K562 (cell line): ENCODE measurements at regions not wholly inside any gene's neighbourhood (a gene's known extent, or its start where the extent isn't known, plus 50 kb on each side); places are given as distances from the start of the nearest gene placed in this dataset.

Source experiments
- ATAC-seq: fragments of 200-7000 bp; cut with Tn5 transposase; 3 replicates; pipeline ENCODE4 v1.9.1; 2020; ENCODE audit warnings: moderate library complexity
- BruUV-seq: library from RNA; stranded (reverse); fragments of 400-500 nt; replicated peaks from 2 replicates; lab custom pipeline; 2021; lab: Mats Ljungman, UMichigan
- CTCF ChIA-PET: fragments of 300-600 bp; formaldehyde crosslinking; extraction: SDS; loops from one replicate; lab custom pipeline; 2021; ENCODE audit warnings: low intra/inter-chr PET ratio; lab: Yijun Ruan, JAX
- POLR2A ChIA-PET: fragments of 300-600, 350-650 bp; sonication (Branson Sonifier 250); formaldehyde crosslinking; extraction: SDS; loops from one replicate; lab custom pipeline; 2021; ENCODE audit warnings: antibody characterized with exemption, inconsistent platforms; lab: Yijun Ruan, JAX
- DNase-seq, 4 experiments: peaks; one replicate each; pipeline versions ENCODE4 v3.0.0 to v3.0.0-alpha.2; 2011 to 2018; ENCODE audit warnings: low spot score in 3 of 4, mixed read lengths in 3 of 4; ENCODE audit errors: extremely low read depth in 1 of 4
- FAIRE-seq: peaks from 2 replicates; lab custom pipeline; 2011; peaks lifted over from hg19 to GRCh38; lab: Jason Lieb, UNC
- H2AFZ ChIP-seq: 2 replicates; pipeline ENCODE4 v1.6.0; 2011; ENCODE audit warnings: low read depth, low read length, control low read depth, inconsistent platforms
- H3K27ac ChIP-seq: fragments of 200-600 bp; 3 replicates; pipeline ENCODE4 v1.8.0; 2011; ENCODE audit warnings: low read depth, mild to moderate bottlenecking, control low read depth, inconsistent platforms, low read length, moderate library complexity, mixed read lengths; ENCODE audit errors: extremely low read depth
- H3K27me3 ChIP-seq, 2 experiments: fragments of 300-600 bp in 1 of 2; 2 replicates in 1 of 2; 3 replicates in 1 of 2; pipeline versions ENCODE4 v1.6.0 to v1.8.0; 2011; ENCODE audit warnings: inconsistent platforms in 2 of 2, low read length in 2 of 2, mild to moderate bottlenecking in 1 of 2, mixed read lengths in 1 of 2, moderate library complexity in 1 of 2; ENCODE audit not compliant: control insufficient read depth in 2 of 2, insufficient read depth in 2 of 2
- H3K36me3 ChIP-seq: fragments of 300-600 bp; 3 replicates; pipeline ENCODE4 v1.8.0; 2011; ENCODE audit warnings: mild to moderate bottlenecking, low read length, inconsistent platforms; ENCODE audit not compliant: control insufficient read depth, insufficient read depth
- H3K4me1 ChIP-seq, 2 experiments: fragments of 200-600 bp in 1 of 2; replicated peaks in 1 of 2; 2 replicates in 1 of 2; 3 replicates in 1 of 2; pipeline versions ENCODE4 v1.5.1 to v1.8.0; 2011; ENCODE audit warnings: inconsistent platforms in 2 of 2, low read length in 2 of 2, mild to moderate bottlenecking in 1 of 2, mixed read lengths in 1 of 2, moderate library complexity in 1 of 2; ENCODE audit not compliant: control insufficient read depth in 2 of 2, insufficient read depth in 2 of 2
- H3K4me2 ChIP-seq: 2 replicates; pipeline ENCODE4 v1.6.1; 2011; ENCODE audit warnings: low read length, control low read depth, inconsistent platforms, mixed read lengths; ENCODE audit not compliant: insufficient read depth
- H3K4me3 ChIP-seq: fragments of 200-600 bp; sonication (generic), shearing (Covaris generic); 2 replicates; pipeline ENCODE4 v1.5.1; 2016; ENCODE audit warnings: control low read depth, inconsistent platforms
- H3K79me2 ChIP-seq: fragments of 200-600 bp; 3 replicates; pipeline ENCODE4 v1.8.0; 2011; ENCODE audit warnings: low read length, inconsistent platforms; ENCODE audit not compliant: control insufficient read depth, insufficient read depth
- H3K9ac ChIP-seq, 2 experiments: 2 replicates each; pipeline versions ENCODE4 v1.6.0 to v1.6.1; 2011; ENCODE audit warnings: low read depth in 2 of 2, low read length in 2 of 2, control low read depth in 1 of 2, inconsistent platforms in 1 of 2, mild to moderate bottlenecking in 1 of 2, mixed read lengths in 1 of 2; ENCODE audit not compliant: insufficient read depth in 1 of 2
- H3K9me1 ChIP-seq: one replicate; pipeline ENCODE4 v1.6.0; 2011; ENCODE audit warnings: inconsistent platforms, mild to moderate bottlenecking, low read length, moderate library complexity; ENCODE audit not compliant: control insufficient read depth, insufficient read depth
- H3K9me3 ChIP-seq: replicated peaks from 2 replicates; pipeline ENCODE4 v1.5.1; 2011; ENCODE audit warnings: low read depth, low read length, inconsistent platforms; ENCODE audit not compliant: control insufficient read depth, insufficient read depth
- H4K20me1 ChIP-seq: replicated peaks from 2 replicates; pipeline ENCODE4 v1.6.1; 2011; ENCODE audit warnings: low read length, inconsistent platforms, mixed read lengths; ENCODE audit not compliant: control insufficient read depth, insufficient read depth
- AFF4 ChIP-seq: sonication (generic); formaldehyde crosslinking; IDR thresholded peaks from 2 replicates; pipeline ENCODE4 v1.8.0; 2023; ENCODE audit warnings: mild to moderate bottlenecking, missing genetic modification reagents
- GTF2F1 ChIP-seq: IDR thresholded peaks from 2 replicates; pipeline ENCODE4 v1.6.1; 2011; ENCODE audit warnings: low read depth, low read length, improper control_type of control experiment
- HES1 ChIP-seq: fragments of 450-650 bp; IDR thresholded peaks from 2 replicates; pipeline ENCODE4 v1.6.1; 2016; ENCODE audit warnings: low read depth, mild to moderate bottlenecking, moderate library complexity
- HNRNPK ChIP-seq: fragments of 200-400 bp; formaldehyde crosslinking; IDR thresholded peaks from one replicate; pipeline ENCODE4 v1.6.1; 2018; ENCODE audit warnings: mild to moderate bottlenecking, low read depth, low read length; ENCODE audit not compliant: poor library complexity, severe bottlenecking
- IRF9 ChIP-seq: fragments of 450-650 bp; IDR thresholded peaks from 2 replicates; pipeline ENCODE4 v1.6.1; 2016; ENCODE audit warnings: missing biosample characterization, missing genetic modification characterization
- MBD2 ChIP-seq: sonication (generic); IDR thresholded peaks from 2 replicates; pipeline ENCODE4 v1.6.1; 2016; ENCODE audit warnings: low read depth, borderline replicate concordance
- MCM2 ChIP-seq: fragments of 450-650 bp; IDR thresholded peaks from 2 replicates; pipeline ENCODE4 v1.6.1; 2017; ENCODE audit warnings: low read depth, mild to moderate bottlenecking
- MED1 ChIP-seq: sonication (generic); formaldehyde crosslinking; IDR thresholded peaks from 2 replicates; pipeline ENCODE4 v1.8.1; 2023; ENCODE audit warnings: missing genetic modification reagents, borderline replicate concordance
- NEUROD1 ChIP-seq: fragments of 150-350 bp; IDR thresholded peaks from 2 replicates; pipeline ENCODE4 v1.6.1; 2014; ENCODE audit warnings: borderline replicate concordance, low read length, low read depth; ENCODE audit not compliant: partially characterized antibody
- PHB ChIP-seq: fragments of 250-450 bp; sonication (Bioruptor Pico); IDR thresholded peaks from 2 replicates; pipeline ENCODE4 v1.5.0; 2021
- POLR2AphosphoS2 ChIP-seq: IDR thresholded peaks from 2 replicates; pipeline ENCODE4 v1.6.1; 2012; ENCODE audit warnings: low read length, improper control_type of control experiment
- POU5F1 ChIP-seq: fragments of 150-350 bp; IDR thresholded peaks from 2 replicates; pipeline ENCODE4 v1.6.1; 2014; ENCODE audit warnings: borderline replicate concordance, low read length, low read depth, mild to moderate bottlenecking; ENCODE audit not compliant: partially characterized antibody
- RAD21 ChIP-seq, 2 experiments: fragments of 250-450 bp in 1 of 2; fragments of 450-650 bp in 1 of 2; sonication (Bioruptor Pico) in 1 of 2; formaldehyde crosslinking in 1 of 2; IDR thresholded peaks in 1 of 2; conservative IDR thresholded peaks in 1 of 2; 2 replicates each; pipeline versions ENCODE4 v1.4.0 to v1.8.0; 2020 to 2022; ENCODE audit warnings: mild to moderate bottlenecking in 2 of 2, moderate library complexity in 1 of 2
- ZNF449 ChIP-seq: fragments of 250-450 bp; sonication (Bioruptor Pico); IDR thresholded peaks from 2 replicates; pipeline ENCODE4 v1.8.0; 2022; ENCODE audit warnings: moderate library complexity, mild to moderate bottlenecking, inconsistent platforms
- ZNF717 ChIP-seq: fragments of 250-450 bp; sonication (Bioruptor Pico); IDR thresholded peaks from 2 replicates; pipeline ENCODE4 v1.5.0; 2021
- ZNF764 ChIP-seq: fragments of 250-450 bp; sonication (Bioruptor Pico); IDR thresholded peaks from 2 replicates; pipeline ENCODE4 v1.4.0; 2020; ENCODE audit warnings: low read depth, mild to moderate bottlenecking, moderate library complexity
- WGBS: fragments of 100-300 bp; shearing (Covaris generic); methylation state at CpG from one replicate; pipeline ENCODE4 v1.1.6; 2016; ENCODE audit warnings: low coverage, mixed read lengths; ENCODE audit not compliant: insufficient coverage; ENCODE audit errors: missing lambda C conversion rate; 5-methylcytosine and 5-hydroxymethylcytosine counted together
- in situ Hi-C: fragments of 300-500 bp; cut with MboI; formaldehyde crosslinking; loops from 4 replicates; pipeline ENCODE4 v1.15.0; 2018; ENCODE audit warnings: inconsistent platforms, mixed read lengths
- intact Hi-C: fragments of 100-400 bp; cut with micrococcal nuclease; formaldehyde crosslinking; loops from 2 replicates; pipeline ENCODE4 v1.14.2; 2022

GRCh38 chr4:116010923-116011322 lies 897.5 kb upstream of the NDST4 start (continued):
- TF ChIP-seq IRF9 (tag) = no peak
- no peak for TF ChIP-seq PHB (CRISPR knock-in tag)
- TF ChIP-seq HNRNPK = no peak
- TF ChIP-seq MBD2 = no peak
- no peak for TF ChIP-seq ZNF764 (CRISPR knock-in tag)
- no peak for TF ChIP-seq RAD21 (CRISPR knock-in tag; conservative IDR thresholded peaks at IDR 0.05 in 1 of 2, IDR thresholded peaks at IDR 0.05 in 1 of 2)
- TF ChIP-seq ZNF717 = no peak
- TF ChIP-seq MCM2 = no peak
- TF ChIP-seq HES1 = no peak
- TF ChIP-seq, all 486 proteins: peak for 0

- Histone ChIP-seq H2AFZ (no peak overlapping the region), H3K9ac (no peak overlapping the region), H3K9me1 (no peaks in the 10 kb centered on the region), H3K36me3 (no peaks in the 10 kb centered on the region), H3K27ac (no peak overlapping the region), H3K79me2 (no peaks in the 10 kb centered on the region), H3K4me3 (no peak overlapping the region), H4K20me1 (no peaks in the 10 kb centered on the region), H3K27me3 (no peaks in the 10 kb centered on the region), H3K4me1 (no peaks in the 10 kb centered on the region; a peak in 1 of 5 replicates), H3K9me3 (no peaks in the 10 kb centered on the region), H3K4me2 (no peak overlapping the region)
- POLR2A ChIA-PET = no interaction called here
- BruUV-seq = no TSS peak
- CTCF ChIA-PET = no interaction called here
- 0% methylated on average over 1 of the region's 1 CpG for WGBS
- ATAC-seq (no peak), FAIRE-seq (no peak), DNase-seq (no peak)
- in situ Hi-C loops = no loop called here
- intact Hi-C loops = no loop called here
- TF ChIP-seq GTF2F1 = no peak
- TF ChIP-seq POU5F1 = no peak
- no peak for TF ChIP-seq MED1 (CRISPR knock-in tag)
- TF ChIP-seq NEUROD1 = no peak
- TF ChIP-seq ZNF449 (CRISPR knock-in tag) = 0 out of 2 replicates have a peak, but pooled peaks have one; percentile 2
- no peak for TF ChIP-seq POLR2AphosphoS2
- no peak for TF ChIP-seq AFF4 (CRISPR knock-in tag)
Observed at GRCh38 chr4:116005806-116006088, 892.3 kb upstream of the NDST4 start.
